MM.1S (cell line): ENCODE measurements at regions not wholly inside any gene's neighbourhood (a gene's known extent, or its start where the extent isn't known, plus 50 kb on each side); places are given as distances from the start of the nearest gene placed in this dataset.

Experiments used
- DNase-seq: peaks from one replicate; pipeline ENCODE4 v3.0.0-alpha.2; 2015
- H2AFZ ChIP-seq: fragments of 300-600 bp; sonication (generic); 2 replicates; pipeline ENCODE4 v1.6.0; 2016; ENCODE audit warnings: antibody characterized with exemption, low read length
- H3F3A ChIP-seq: fragments of 300-600 bp; sonication (generic); 2 replicates; pipeline ENCODE4 v1.6.1; 2016; ENCODE audit warnings: mild to moderate bottlenecking, antibody characterized with exemption, low read length, moderate library complexity, mixed read lengths; ENCODE audit not compliant: insufficient read depth
- H3K27ac ChIP-seq: fragments of 300-600 bp; sonication (generic); 2 replicates; pipeline ENCODE4 v1.5.1; 2016; ENCODE audit warnings: mild to moderate bottlenecking, low read length
- H3K27me3 ChIP-seq: fragments of 300-600 bp; sonication (generic); replicated peaks from 2 replicates; pipeline ENCODE4 v1.6.0; 2016; ENCODE audit warnings: low read length; ENCODE audit not compliant: insufficient read depth
- H3K36me3 ChIP-seq: fragments of 300-600 bp; sonication (generic); replicated peaks from 2 replicates; pipeline ENCODE4 v1.6.1; 2016; ENCODE audit warnings: mild to moderate bottlenecking, low read length, mixed read lengths; ENCODE audit not compliant: insufficient read depth
- H3K4me1 ChIP-seq: fragments of 300-600 bp; sonication (generic); 2 replicates; pipeline ENCODE4 v1.6.1; 2016; ENCODE audit warnings: low read length, mixed read lengths
- H3K4me2 ChIP-seq: fragments of 300-600 bp; sonication (generic); 2 replicates; pipeline ENCODE4 v1.6.0; 2016; ENCODE audit warnings: low read depth, low read length
- H3K4me3 ChIP-seq: fragments of 300-600 bp; sonication (generic); 2 replicates; pipeline ENCODE4 v1.5.1; 2016; ENCODE audit warnings: low read length, mixed read lengths
- H3K79me2 ChIP-seq: fragments of 300-600 bp; sonication (generic); 2 replicates; pipeline ENCODE4 v1.6.1; 2016; ENCODE audit warnings: mixed run types, low read length, mixed read lengths
- H3K9ac ChIP-seq: fragments of 300-600 bp; sonication (generic); 2 replicates; pipeline ENCODE4 v1.6.1; 2016; ENCODE audit warnings: low read length, mixed read lengths
- H3K9me2 ChIP-seq: fragments of 300-600 bp; sonication (generic); replicated peaks from 2 replicates; pipeline ENCODE4 v1.6.1; 2016; ENCODE audit warnings: mild to moderate bottlenecking, low read length, mixed read lengths; ENCODE audit not compliant: insufficient read depth
- H3K9me3 ChIP-seq: fragments of 300-600 bp; sonication (generic); replicated peaks from 2 replicates; pipeline ENCODE4 v1.6.1; 2016; ENCODE audit warnings: mild to moderate bottlenecking, low read length, mixed read lengths; ENCODE audit not compliant: insufficient read depth
- H4K20me1 ChIP-seq: fragments of 300-600 bp; sonication (generic); 2 replicates; pipeline ENCODE4 v1.6.1; 2016; ENCODE audit warnings: mild to moderate bottlenecking, low read length, moderate library complexity, mixed read lengths; ENCODE audit not compliant: insufficient read depth
- CTCF ChIP-seq: fragments of 300-600 bp; sonication (generic); IDR thresholded peaks from 2 replicates; pipeline ENCODE4 v1.5.1; 2016; ENCODE audit warnings: antibody characterized with exemption, low read length, mixed read lengths
- EZH2 ChIP-seq: fragments of 300-600 bp; sonication (generic); optimal IDR thresholded peaks from 2 replicates; pipeline ENCODE3; 2017; ENCODE audit warnings: low read depth, mild to moderate bottlenecking, antibody characterized with exemption, low read length, mixed read lengths
- EZH2phosphoT487 ChIP-seq: fragments of 300-600 bp; sonication (generic); IDR thresholded peaks from 2 replicates; pipeline ENCODE4 v1.6.1; 2018; ENCODE audit warnings: antibody characterized with exemption, low read length

GRCh38 chr5:103487218-103487617 is 75.4 kb downstream of the NUDT12 start:
- Histone ChIP-seq H3K9me3 (no peaks in the 10 kb centered on the region), H3K27ac (no peak overlapping the region), H4K20me1 (no peaks in the 10 kb centered on the region), H3K9ac (no peak overlapping the region), H3K4me3 (no peak overlapping the region), H3F3A (0 out of 2 replicates have a peak, but pooled peaks cover 5% of the 10 kb centered on the region), H3K36me3 (no peaks in the 10 kb centered on the region), H3K79me2 (no peaks in the 10 kb centered on the region), H3K4me1 (peaks cover 19% of the 10 kb centered on the region), H2AFZ (no peak overlapping the region), H3K4me2 (peak overlapping the region; percentile 15; the same call in 1 of the 2 replicates), H3K27me3 (no peaks in the 10 kb centered on the region), H3K9me2 (no peaks in the 10 kb centered on the region)
- TF ChIP-seq EZH2phosphoT487 = no peak
- no peak for TF ChIP-seq EZH2
- no peak for TF ChIP-seq CTCF
- peak; percentile 47 for DNase-seq

- TF ChIP-seq EZH2 (no peak), EZH2phosphoT487 (no peak), CTCF (no peak)
- H3K4me2 ChIP-seq = no peak overlapping the region
- peaks cover 19% of the 10 kb centered on the region for H3K4me1 ChIP-seq
These were observed 75.8 kb downstream of the NUDT12 start for GRCh38 chr5:103486739-103487138.

GRCh38 chr5:103480246-103480645 is 82.3 kb downstream of the NUDT12 start:
- H3K9ac ChIP-seq = no peak overlapping the region
- H3K79me2 ChIP-seq = no peaks in the 10 kb centered on the region
- H3K4me1 ChIP-seq = no peaks in the 10 kb centered on the region
- TF ChIP-seq EZH2 (no peak), CTCF (no peak), EZH2phosphoT487 (no peak)
- no peak overlapping the region for H3K4me3 ChIP-seq
- no peaks in the 10 kb centered on the region for H4K20me1 ChIP-seq
- no peaks in the 10 kb centered on the region for H3K36me3 ChIP-seq
- no peak for DNase-seq
- H2AFZ ChIP-seq = no peak overlapping the region
- no peak overlapping the region for H3K27ac ChIP-seq
- no peaks in the 10 kb centered on the region for H3K9me3 ChIP-seq
- H3K4me2 ChIP-seq = no peak overlapping the region
- H3K9me2 ChIP-seq = no peaks in the 10 kb centered on the region
- H3K27me3 ChIP-seq = no peaks in the 10 kb centered on the region
- no peaks in the 10 kb centered on the region for H3F3A ChIP-seq

More at GRCh38 chr5:103486739-103487138, 75.8 kb downstream of the NUDT12 start:
- no peak for DNase-seq
- H3K27me3 ChIP-seq = no peaks in the 10 kb centered on the region
- H2AFZ ChIP-seq = no peak overlapping the region
- no peak overlapping the region for H3K9ac ChIP-seq
- H3K4me3 ChIP-seq = no peak overlapping the region
- H3K36me3 ChIP-seq = no peaks in the 10 kb centered on the region
- no peaks in the 10 kb centered on the region for H4K20me1 ChIP-seq
- 0 out of 2 replicates have a peak, but pooled peaks cover 5% of the 10 kb centered on the region for H3F3A ChIP-seq
- no peaks in the 10 kb centered on the region for H3K9me3 ChIP-seq
- no peaks in the 10 kb centered on the region for H3K9me2 ChIP-seq
- no peak overlapping the region for H3K27ac ChIP-seq
- no peaks in the 10 kb centered on the region for H3K79me2 ChIP-seq
